ENCODE measurements at regions not wholly inside any gene's neighbourhood (a gene's known extent, or its start where the extent isn't known, plus 50 kb on each side); places are given as distances from the start of the nearest gene placed in this dataset.

- Histone ChIP-seq H3K27ac (ENCODE audit: low read depth, low read length) (no peak overlapping the region), H3K4me1 (ENCODE audit: control insufficient read depth, low read length) (no peaks in the 10 kb centered on the region), H3K36me3 (ENCODE audit: control insufficient read depth, low read length) (no peaks in the 10 kb centered on the region), H4K20me1 (ENCODE audit: control insufficient read depth, insufficient read depth, low read depth, low read length) (no peaks in the 10 kb centered on the region), H3K79me2 (ENCODE audit: control insufficient read depth, low read length) (no peaks in the 10 kb centered on the region), H3K27me3 (ENCODE audit: control insufficient read depth, low read length) (no peaks in the 10 kb centered on the region), H3F3A (ENCODE audit: control insufficient read depth, insufficient read depth) (no peaks in the 10 kb centered on the region), H3K9me2 (replicated peaks; ENCODE audit: control insufficient read depth, low read length) (no peaks in the 10 kb centered on the region), H3K9me3 (ENCODE audit: control insufficient read depth, insufficient read depth, low read length) (no peaks in the 10 kb centered on the region), H3K4me3 (ENCODE audit: low read length) (no peak overlapping the region), H3K4me2 (ENCODE audit: low read length) (no peak overlapping the region)
- no peak for TF ChIP-seq CTCF (IDR thresholded peaks at IDR 0.05; ENCODE audit: low read depth, low read length, poor library complexity, severe bottlenecking)
- TF ChIP-seq EZH2phosphoT487 (IDR thresholded peaks at IDR 0.05; ENCODE audit: borderline replicate concordance, low read length), result no peak
These were observed 161.5 kb downstream of the ADSS2 start for GRCh38 chr1:244289991-244290785.

GRCh38 chr1:244291236-244292201, 160.2 kb downstream of the ADSS2 start:
- Histone ChIP-seq H3K4me1 (ENCODE audit: control insufficient read depth, low read length) (no peaks in the 10 kb centered on the region), H3K9me3 (ENCODE audit: control insufficient read depth, insufficient read depth, low read length) (no peaks in the 10 kb centered on the region), H3K36me3 (ENCODE audit: control insufficient read depth, low read length) (no peaks in the 10 kb centered on the region), H3F3A (ENCODE audit: control insufficient read depth, insufficient read depth) (no peaks in the 10 kb centered on the region), H3K79me2 (ENCODE audit: control insufficient read depth, low read length) (no peaks in the 10 kb centered on the region), H3K27ac (ENCODE audit: low read depth, low read length) (no peak overlapping the region), H3K4me3 (ENCODE audit: low read length) (no peak overlapping the region), H3K27me3 (ENCODE audit: control insufficient read depth, low read length) (no peaks in the 10 kb centered on the region), H3K9me2 (replicated peaks; ENCODE audit: control insufficient read depth, low read length) (no peaks in the 10 kb centered on the region), H4K20me1 (ENCODE audit: control insufficient read depth, insufficient read depth, low read depth, low read length) (no peaks in the 10 kb centered on the region), H3K4me2 (ENCODE audit: low read length) (no peak overlapping the region)
- no peak for TF ChIP-seq CTCF (IDR thresholded peaks at IDR 0.05; ENCODE audit: low read depth, low read length, poor library complexity, severe bottlenecking)
- TF ChIP-seq EZH2phosphoT487 (IDR thresholded peaks at IDR 0.05; ENCODE audit: borderline replicate concordance, low read length), result no peak

DNA sequence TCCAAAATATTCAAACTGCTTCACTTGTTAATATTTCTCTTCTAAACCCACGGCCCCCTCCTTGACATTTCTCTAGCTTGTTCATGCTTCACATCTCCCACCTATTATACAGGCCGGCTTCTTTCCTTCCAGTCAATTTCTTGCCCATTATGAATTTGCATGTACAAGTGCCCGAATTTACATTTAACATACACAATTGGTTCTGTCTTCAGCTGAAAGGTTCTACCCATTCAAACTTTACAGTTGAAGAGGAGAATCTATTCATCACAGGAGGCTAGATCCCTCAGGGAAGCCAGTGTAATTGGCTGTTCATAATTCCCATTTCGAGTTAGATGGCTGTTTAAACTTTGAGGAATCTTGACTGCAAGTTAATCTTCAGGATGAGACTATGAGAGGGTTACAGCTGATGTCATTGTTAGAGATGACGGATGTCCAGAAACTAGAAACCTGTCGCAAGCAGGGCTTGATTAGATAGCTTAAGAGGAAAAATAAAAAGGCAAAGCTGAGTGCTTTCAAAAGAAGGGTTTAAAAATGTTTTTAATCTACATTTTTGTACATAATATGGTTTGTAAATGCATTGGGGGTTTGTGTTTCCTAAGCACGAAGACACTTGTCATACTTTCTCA, 157.0 kb downstream of the ADSS2 start:
- H3K79me2 ChIP-seq (ENCODE audit: control insufficient read depth, low read length), result no peaks in the 10 kb centered on the region
- no peaks in the 10 kb centered on the region for H4K20me1 ChIP-seq (ENCODE audit: control insufficient read depth, insufficient read depth, low read depth, low read length)
- no peaks in the 10 kb centered on the region for H3F3A ChIP-seq (ENCODE audit: control insufficient read depth, insufficient read depth)
- H3K27me3 ChIP-seq (ENCODE audit: control insufficient read depth, low read length), result no peaks in the 10 kb centered on the region
- no peak overlapping the region for H3K4me2 ChIP-seq (ENCODE audit: low read length)
- no peak overlapping the region for H3K4me3 ChIP-seq (ENCODE audit: low read length)
- H3K9me3 ChIP-seq (ENCODE audit: control insufficient read depth, insufficient read depth, low read length), result no peaks in the 10 kb centered on the region
- no peak for TF ChIP-seq CTCF (IDR thresholded peaks at IDR 0.05; ENCODE audit: low read depth, low read length, poor library complexity, severe bottlenecking)
- TF ChIP-seq EZH2phosphoT487 (IDR thresholded peaks at IDR 0.05; ENCODE audit: borderline replicate concordance, low read length), result no peak
- no peak overlapping the region for H3K27ac ChIP-seq (ENCODE audit: low read depth, low read length)
- H3K9me2 ChIP-seq (replicated peaks; ENCODE audit: control insufficient read depth, low read length), result no peaks in the 10 kb centered on the region
- H3K36me3 ChIP-seq (ENCODE audit: control insufficient read depth, low read length), result no peaks in the 10 kb centered on the region
- peaks cover 5% of the 10 kb centered on the region for H3K4me1 ChIP-seq (ENCODE audit: control insufficient read depth, low read length)
